ENCODE measurements at regions not wholly inside any gene's neighbourhood (a gene's known extent, or its start where the extent isn't known, plus 50 kb on each side); places are given as distances from the start of the nearest gene placed in this dataset.

DNA sequence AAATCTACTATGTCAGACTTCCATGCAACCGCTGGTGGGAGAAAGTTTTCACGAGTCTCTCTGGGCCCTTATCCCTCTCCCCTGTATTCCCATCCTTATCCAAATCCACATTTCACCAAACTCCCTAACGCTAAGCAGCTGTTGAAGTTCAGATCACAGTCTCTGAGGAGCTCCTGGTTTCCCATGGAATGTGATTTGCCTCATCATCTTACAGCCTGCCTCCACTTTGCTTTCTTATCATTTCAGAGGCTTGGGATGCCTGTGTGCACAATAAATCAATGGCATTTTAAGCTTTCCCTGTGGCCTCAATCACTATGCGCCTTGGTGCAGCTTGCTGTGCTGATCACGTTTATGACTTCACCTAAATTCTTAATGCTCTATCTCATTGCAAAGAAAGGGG, 352.4 kb upstream of the FAT3 start:
- peak overlapping the region; percentile 44 for H3K4me2 ChIP-seq (ENCODE audit: insufficient read depth, low read length)
- peak overlapping the region; percentile 56 for H2AFZ ChIP-seq (ENCODE audit: low read depth, low read length)
- DNase-seq (ENCODE audit: low read depth, low spot score) (no peak), FAIRE-seq (no peak)
- TF ChIP-seq EZH2 (IDR thresholded peaks at IDR 0.05; ENCODE audit: borderline replicate concordance, low read depth, low read length, severe bottlenecking) (no peak), JUN (IDR thresholded peaks at IDR 0.05; ENCODE audit: borderline replicate concordance, insufficient read depth, insufficient read length, low read depth) (no peak), MYC (IDR thresholded peaks at IDR 0.05; ENCODE audit: low read depth, low read length) (no peak), GATA2 (IDR thresholded peaks at IDR 0.05; ENCODE audit: insufficient read depth, insufficient read length, low read depth, low read length) (no peak), FOS (IDR thresholded peaks at IDR 0.05; ENCODE audit: borderline replicate concordance, insufficient read depth, low read length) (no peak), POLR2A (IDR thresholded peaks at IDR 0.05; ENCODE audit: low read depth, low read length) (no peak), POLR2AphosphoS5 (IDR thresholded peaks at IDR 0.05; ENCODE audit: insufficient read depth, low read depth, low read length) (no peak)
- TF ChIP-seq, protein P1, sequence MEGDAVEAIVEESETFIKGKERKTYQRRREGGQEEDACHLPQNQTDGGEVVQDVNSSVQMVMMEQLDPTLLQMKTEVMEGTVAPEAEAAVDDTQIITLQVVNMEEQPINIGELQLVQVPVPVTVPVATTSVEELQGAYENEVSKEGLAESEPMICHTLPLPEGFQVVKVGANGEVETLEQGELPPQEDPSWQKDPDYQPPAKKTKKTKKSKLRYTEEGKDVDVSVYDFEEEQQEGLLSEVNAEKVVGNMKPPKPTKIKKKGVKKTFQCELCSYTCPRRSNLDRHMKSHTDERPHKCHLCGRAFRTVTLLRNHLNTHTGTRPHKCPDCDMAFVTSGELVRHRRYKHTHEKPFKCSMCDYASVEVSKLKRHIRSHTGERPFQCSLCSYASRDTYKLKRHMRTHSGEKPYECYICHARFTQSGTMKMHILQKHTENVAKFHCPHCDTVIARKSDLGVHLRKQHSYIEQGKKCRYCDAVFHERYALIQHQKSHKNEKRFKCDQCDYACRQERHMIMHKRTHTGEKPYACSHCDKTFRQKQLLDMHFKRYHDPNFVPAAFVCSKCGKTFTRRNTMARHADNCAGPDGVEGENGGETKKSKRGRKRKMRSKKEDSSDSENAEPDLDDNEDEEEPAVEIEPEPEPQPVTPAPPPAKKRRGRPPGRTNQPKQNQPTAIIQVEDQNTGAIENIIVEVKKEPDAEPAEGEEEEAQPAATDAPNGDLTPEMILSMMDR (IDR thresholded peaks at IDR 0.05; ENCODE audit: extremely low read depth in 1 of 2, insufficient read depth in 1 of 2, low read depth in 1 of 2, low read length in 2 of 2), result no peak
- TF ChIP-seq, protein P2, sequence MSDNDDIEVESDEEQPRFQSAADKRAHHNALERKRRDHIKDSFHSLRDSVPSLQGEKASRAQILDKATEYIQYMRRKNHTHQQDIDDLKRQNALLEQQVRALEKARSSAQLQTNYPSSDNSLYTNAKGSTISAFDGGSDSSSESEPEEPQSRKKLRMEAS (IDR thresholded peaks at IDR 0.05; ENCODE audit: insufficient read depth, insufficient read length), result no peak
- peak overlapping the region; percentile 50 for H3K27ac ChIP-seq (ENCODE audit: insufficient read depth, low read depth, low read length)
- H3K79me2 ChIP-seq (ENCODE audit: control insufficient read depth, insufficient read depth, low read length), result no peaks in the 10 kb centered on the region
- dilution Hi-C loops (cut with MboI; ENCODE audit: extremely low pct_ligation_motif_present, low sequenced_read_pairs), result no loop called here
- H3K9me3 ChIP-seq (replicated peaks; ENCODE audit: control insufficient read depth, insufficient read depth, low read length), result no peaks in the 10 kb centered on the region
- ChIA-PET POLR2A (no interaction called here), CTCF (no interaction called here)
- no peak overlapping the region for H3K9ac ChIP-seq (replicated peaks; ENCODE audit: extremely low read depth, insufficient read depth, low read length)
- no peaks in the 10 kb centered on the region for H4K20me1 ChIP-seq (replicated peaks; ENCODE audit: control insufficient read depth, extremely low read depth, insufficient read depth, low read length)
- peaks cover 26% of the 10 kb centered on the region for H3K4me1 ChIP-seq (ENCODE audit: control insufficient read depth, extremely low read depth, insufficient read depth, low read length)
- H3K4me3 ChIP-seq (replicated peaks in 1 of 3; ENCODE audit: insufficient read depth in 1 of 3, low read depth in 1 of 3, low read length in 3 of 3), result no peak overlapping the region
- no TSS peak for BruUV-seq (replicated peaks)
- H3K27me3 ChIP-seq (ENCODE audit: control insufficient read depth in 2 of 2, insufficient read depth in 2 of 2, low read length in 2 of 2), result no peaks in the 10 kb centered on the region
- no peaks in the 10 kb centered on the region for H3K9me1 ChIP-seq (replicated peaks; ENCODE audit: control insufficient read depth, extremely low read depth, insufficient read depth, low read length)
- intact Hi-C loops (cut with micrococcal nuclease), result no loop called here
- no peaks in the 10 kb centered on the region for H3K36me3 ChIP-seq (ENCODE audit: control insufficient read depth in 2 of 2, extremely low read depth in 1 of 2, insufficient read depth in 2 of 2, low read length in 2 of 2)

All from endothelial cell of umbilical vein (primary cell).